22Rv1 (cell line): ENCODE measurements at regions not wholly inside any gene's neighbourhood (a gene's known extent, or its start where the extent isn't known, plus 50 kb on each side); places are given as distances from the start of the nearest gene placed in this dataset.

Source experiments
- CTCF ChIP-seq: fragments of 450-650 bp; IDR thresholded peaks from 2 replicates; pipeline ENCODE4 v1.5.1; 2017; ENCODE audit warnings: mild to moderate bottlenecking
- ZFX ChIP-seq: fragments of 450-650 bp; IDR thresholded peaks from 2 replicates; pipeline ENCODE4 v1.6.1; 2017; ENCODE audit warnings: antibody characterized with exemption, borderline replicate concordance

GRCh38 chr4:108360754-108361445 lies 192.2 kb upstream of the LEF1 start:
- no peak for TF ChIP-seq CTCF
- no peak for TF ChIP-seq ZFX
